ENCODE measurements at regions not wholly inside any gene's neighbourhood (a gene's known extent, or its start where the extent isn't known, plus 50 kb on each side); places are given as distances from the start of the nearest gene placed in this dataset.
A peak's percentile ranks its signal among the peaks of the same experiment; 100 is the strongest.

- DNase-seq: no peak
Observed at GRCh38 chr4:111681270-111681669, 464.0 kb upstream of the FAM241A start.

- DNase-seq: no peak
Observed at GRCh38 chr4:111681751-111682150, 463.5 kb upstream of the FAM241A start.

- DNase-seq: no peak
Observed at GRCh38 chr4:111685205-111685604, 460.0 kb upstream of the FAM241A start.

- peak; percentile 65 for DNase-seq
Observed at GRCh38 chr4:111689214-111689613, 456.0 kb upstream of the FAM241A start.

- peak; percentile 55 for DNase-seq
Observed at GRCh38 chr4:111689731-111690130, 455.5 kb upstream of the FAM241A start.

GRCh38 chr4:111693758-111694157, 451.5 kb upstream of the FAM241A start:
- no peak for DNase-seq

- DNase-seq: no peak
Observed at GRCh38 chr4:111695677-111696076, 449.6 kb upstream of the FAM241A start.

GRCh38 chr4:111696505-111696904, 448.7 kb upstream of the FAM241A start:
- no peak for DNase-seq

GRCh38 chr4:111697176-111697942, 447.9 kb upstream of the FAM241A start:
- no peak for DNase-seq

- no peak for DNase-seq
Observed at GRCh38 chr4:111698361-111698760, 446.9 kb upstream of the FAM241A start.

GRCh38 chr4:111699165-111699564, 446.1 kb upstream of the FAM241A start:
- DNase-seq: no peak

GRCh38 chr4:111701102-111701501, 444.2 kb upstream of the FAM241A start:
- DNase-seq: no peak

- DNase-seq: no peak
Observed at GRCh38 chr4:111707491-111707890, 437.8 kb upstream of the FAM241A start.

- DNase-seq: no peak
Observed at GRCh38 chr4:111712093-111712677, 433.1 kb upstream of the FAM241A start.

- DNase-seq: no peak
Observed at GRCh38 chr4:111713276-111713675, 432.0 kb upstream of the FAM241A start.

- DNase-seq: no peak
Observed at GRCh38 chr4:111717921-111718320, 427.3 kb upstream of the FAM241A start.

GRCh38 chr4:111718763-111719559, 426.3 kb upstream of the FAM241A start:
- no peak for DNase-seq

GRCh38 chr4:111720866-111721265, 424.4 kb upstream of the FAM241A start:
- no peak for DNase-seq

- no peak for DNase-seq
Observed at GRCh38 chr4:111722213-111722720, 423.0 kb upstream of the FAM241A start.

GRCh38 chr4:111736516-111736915, 408.7 kb upstream of the FAM241A start:
- DNase-seq: no peak

- DNase-seq: no peak
Observed at GRCh38 chr4:111744847-111745246, 400.4 kb upstream of the FAM241A start.

- no peak for DNase-seq
Observed at GRCh38 chr4:111748157-111748556, 397.1 kb upstream of the FAM241A start.

- no peak for DNase-seq
Observed at GRCh38 chr4:111754003-111754402, 391.3 kb upstream of the FAM241A start.

GRCh38 chr4:111755571-111755970, 389.7 kb upstream of the FAM241A start:
- no peak for DNase-seq
